ENCODE measurements at regions not wholly inside any gene's neighbourhood (a gene's known extent, or its start where the extent isn't known, plus 50 kb on each side); places are given as distances from the start of the nearest gene placed in this dataset.
"Not testable (repeated sequence)": the region's sequence is repeated elsewhere in the genome, so short reads cannot be mapped to it uniquely, and the experiment has no call there.

GRCh38 chr1:21385022-21385421 lies 54.9 kb upstream of the NBPF3 start:
- DNase-seq (ENCODE audit: low read depth), result no peak

- no peak for DNase-seq (ENCODE audit: low read depth)
These were observed 55.3 kb upstream of the NBPF3 start for GRCh38 chr1:21384620-21385019.

- DNase-seq (ENCODE audit: low read depth), result no peak
These were observed 56.0 kb upstream of the NBPF3 start for GRCh38 chr1:21383785-21384401.

DNA sequence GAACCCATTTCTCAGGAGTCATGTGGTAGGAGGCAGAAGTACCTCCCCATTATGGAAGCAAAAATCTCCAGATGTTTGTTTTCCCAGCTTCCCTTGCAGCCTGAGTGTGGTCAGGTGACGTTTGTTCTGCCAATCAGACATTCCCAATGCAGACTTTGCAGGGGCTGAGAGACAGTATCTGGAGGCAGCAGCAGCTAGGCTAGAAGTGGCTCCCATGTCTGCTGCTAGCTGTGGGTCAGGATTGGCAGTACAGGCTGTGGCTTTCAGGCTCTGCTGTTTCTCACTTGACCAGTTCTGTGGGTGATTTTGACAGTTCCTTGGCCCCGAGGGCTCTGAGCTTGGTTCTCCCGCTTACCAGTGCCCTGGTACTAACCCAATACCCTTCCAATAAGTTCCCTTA lies 58.6 kb upstream of the NBPF3 start:
- DNase-seq (ENCODE audit: low read depth), result no peak

GRCh38 chr1:21380147-21380546 lies 59.8 kb upstream of the NBPF3 start:
- not testable (repeated sequence) for DNase-seq (ENCODE audit: low read depth)

GRCh38 chr1:21379571-21379970 lies 60.4 kb upstream of the NBPF3 start:
- DNase-seq (ENCODE audit: low read depth), result no peak

DNA sequence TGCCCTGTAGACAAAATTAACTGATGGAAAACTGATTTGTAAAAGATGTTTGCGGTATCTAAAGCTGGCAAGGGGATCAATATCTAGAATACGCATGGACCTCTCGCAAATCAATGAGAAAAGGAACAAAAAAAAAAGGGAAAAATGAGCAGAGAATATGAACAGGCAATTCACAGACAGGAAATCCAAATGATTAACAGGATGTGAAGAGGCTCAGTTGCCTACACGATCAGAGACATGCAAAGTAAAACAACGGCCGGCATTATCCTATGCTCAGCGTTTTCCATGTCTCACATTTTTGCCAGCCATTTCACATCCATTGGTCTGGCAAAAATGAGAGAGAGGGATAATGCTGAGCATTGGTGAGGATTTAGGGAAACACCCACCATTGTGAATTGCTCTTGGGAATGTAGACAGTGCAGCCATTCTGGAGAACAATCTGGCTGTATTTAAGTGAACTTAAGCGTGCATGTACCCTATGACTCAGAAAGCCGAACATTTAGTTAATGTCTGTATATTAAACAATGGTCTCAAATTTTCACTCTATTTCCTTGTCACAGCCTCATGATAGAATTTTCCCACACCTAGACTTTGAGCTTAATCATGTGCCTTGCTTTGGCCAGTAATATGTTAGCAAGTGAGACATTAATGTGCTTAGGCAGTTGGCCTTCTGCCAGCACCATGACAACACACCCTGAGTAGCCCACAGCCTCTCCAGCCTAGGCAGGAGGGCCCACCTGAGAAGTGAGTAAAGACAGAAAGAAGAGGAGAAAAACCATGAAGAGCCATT lies 61.0 kb upstream of the NBPF3 start:
- DNase-seq (ENCODE audit: low read depth), result peak; percentile 35

- DNase-seq (ENCODE audit: low read depth), result no peak
These were observed 67.6 kb upstream of the NBPF3 start for GRCh38 chr1:21372383-21372782.

- DNase-seq (ENCODE audit: low read depth), result no peak
These were observed 70.0 kb upstream of the NBPF3 start for GRCh38 chr1:21369905-21370304.

DNA sequence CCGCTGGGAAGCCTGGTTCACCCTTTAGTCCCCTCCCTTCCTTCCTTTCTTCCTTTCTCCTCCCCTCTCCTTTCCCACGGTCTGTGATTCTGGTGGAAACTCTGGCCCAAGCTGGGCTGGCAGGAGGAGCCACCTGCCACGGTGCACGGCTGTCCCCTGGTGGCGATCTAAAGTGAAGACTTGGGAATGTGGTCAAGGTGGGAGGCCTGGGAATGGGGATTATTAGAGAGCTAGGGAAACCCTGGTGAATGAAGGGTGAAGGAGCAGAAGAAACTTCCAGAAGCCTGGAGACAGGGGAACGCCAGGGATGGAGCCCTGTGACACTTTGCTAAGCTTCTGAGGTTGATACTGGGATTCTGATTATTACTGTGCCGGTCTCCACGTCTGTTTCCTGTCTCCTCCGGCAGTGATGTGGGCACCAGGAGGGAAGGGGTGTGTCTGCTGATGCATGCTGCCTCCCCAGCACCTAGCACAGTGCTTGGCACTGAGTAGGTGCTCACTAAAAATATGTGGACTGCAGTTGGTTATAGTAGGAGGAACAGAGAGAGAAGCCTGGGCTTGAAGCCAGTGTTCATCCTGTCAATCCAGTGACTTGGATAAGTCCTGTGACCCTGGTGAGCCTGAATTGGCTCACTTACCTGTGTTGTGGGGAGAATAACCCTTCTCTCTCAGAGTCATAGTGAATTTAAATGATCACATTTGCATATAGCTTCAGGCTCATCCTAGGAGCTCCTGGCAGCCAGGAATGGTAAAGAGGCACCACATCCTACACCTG lies 71.2 kb upstream of the NBPF3 start:
- DNase-seq (ENCODE audit: low read depth), result peak; percentile 83

DNA sequence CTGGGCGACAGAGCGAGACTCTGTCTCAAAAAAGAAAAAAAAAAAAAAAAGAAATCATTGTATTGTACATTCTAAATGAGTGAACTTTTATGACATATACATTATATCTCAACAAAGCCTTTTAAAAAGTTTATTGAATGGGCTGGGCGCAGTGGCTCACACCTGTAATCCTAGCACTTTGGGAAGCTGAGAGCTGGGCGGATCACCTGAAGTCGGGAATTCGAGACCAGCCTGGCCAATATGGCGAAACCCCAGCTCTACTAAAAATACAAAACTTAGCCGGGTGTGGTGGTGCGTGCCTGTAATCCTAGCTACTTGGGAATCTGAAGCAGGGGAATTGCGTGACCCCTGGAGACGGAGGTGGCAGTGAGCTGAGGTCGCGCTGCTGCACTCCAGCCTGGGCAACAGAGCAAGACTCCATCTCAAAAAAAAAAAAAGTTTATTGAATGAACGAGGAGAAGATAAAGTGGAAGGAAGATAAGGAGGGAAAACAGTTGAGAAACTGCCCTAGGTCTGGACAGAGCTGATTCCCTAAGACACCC lies 71.9 kb upstream of the NBPF3 start:
- DNase-seq (ENCODE audit: low read depth), result not testable (repeated sequence)

GRCh38 chr1:21366288-21366687 lies 73.6 kb upstream of the NBPF3 start:
- no peak for DNase-seq (ENCODE audit: low read depth)

GRCh38 chr1:21365036-21365435 lies 74.8 kb upstream of the ECE1 start:
- no peak for DNase-seq (ENCODE audit: low read depth)

DNA sequence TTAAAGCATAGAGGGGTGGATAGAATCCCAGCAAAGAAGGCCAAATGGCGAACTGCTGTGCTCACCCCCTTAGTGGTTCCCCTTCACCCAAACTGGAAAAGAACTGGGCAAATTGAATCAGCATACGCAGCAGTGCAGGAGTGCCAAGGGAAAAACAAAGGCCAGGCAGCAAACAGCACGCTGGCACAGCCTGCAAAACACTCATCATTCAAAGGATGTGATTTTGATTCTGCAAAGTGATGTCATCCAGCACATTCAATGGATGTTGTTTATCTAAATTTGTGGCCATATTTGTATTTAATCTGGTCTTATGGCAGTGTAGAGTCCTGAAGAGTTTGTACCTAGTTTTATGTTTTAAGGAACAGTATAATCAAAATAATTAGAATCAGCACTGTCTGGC lies 71.8 kb upstream of the ECE1 start:
- no peak for DNase-seq (ENCODE audit: low read depth)

GRCh38 chr1:21361506-21361905 lies 71.2 kb upstream of the ECE1 start:
- DNase-seq (ENCODE audit: low read depth), result no peak

- no peak for DNase-seq (ENCODE audit: low read depth)
These were observed 66.9 kb upstream of the ECE1 start for GRCh38 chr1:21357161-21357560.

DNA sequence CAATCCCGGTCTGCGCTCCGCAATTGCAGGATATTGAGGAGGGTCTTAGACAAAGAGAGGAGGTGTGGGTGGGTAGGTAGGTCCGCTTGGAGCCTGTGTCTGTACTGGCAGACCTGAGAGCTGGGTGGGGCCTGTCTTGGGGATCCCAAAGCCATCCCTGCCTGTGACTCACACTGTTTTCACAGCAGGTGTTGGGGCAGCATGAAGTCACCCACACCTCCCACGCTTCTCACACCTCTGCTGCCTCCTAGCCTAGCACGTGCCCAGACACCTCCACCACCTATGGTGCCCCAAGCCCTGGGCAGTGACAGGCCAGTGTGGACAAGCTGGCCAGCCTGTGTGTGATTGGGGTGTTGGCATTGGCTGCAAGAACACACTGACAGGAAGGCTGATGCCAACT lies 65.7 kb upstream of the ECE1 start:
- DNase-seq (ENCODE audit: low read depth), result no peak

DNA sequence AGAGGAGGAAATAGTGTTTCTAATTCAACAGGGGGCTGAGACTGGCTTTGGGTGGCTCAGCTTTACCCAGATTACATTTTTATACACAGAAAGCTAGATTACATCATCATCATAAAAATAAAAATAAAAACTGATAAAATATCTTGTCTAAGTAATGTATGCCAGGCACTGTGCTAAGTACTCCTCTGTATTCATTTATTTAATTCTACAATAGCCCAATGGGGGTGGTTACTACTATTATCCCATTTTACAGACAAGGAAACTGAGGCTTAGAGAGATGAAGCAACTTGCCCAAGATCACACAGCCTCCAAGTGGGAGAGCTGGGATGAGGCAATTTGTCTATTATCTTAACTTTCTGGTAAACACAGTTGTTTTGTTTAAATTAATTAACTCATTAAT lies 62.3 kb upstream of the ECE1 start:
- DNase-seq (ENCODE audit: low read depth), result no peak

- no peak for DNase-seq (ENCODE audit: low read depth)
These were observed 61.6 kb upstream of the ECE1 start for GRCh38 chr1:21351901-21352300.

DNA sequence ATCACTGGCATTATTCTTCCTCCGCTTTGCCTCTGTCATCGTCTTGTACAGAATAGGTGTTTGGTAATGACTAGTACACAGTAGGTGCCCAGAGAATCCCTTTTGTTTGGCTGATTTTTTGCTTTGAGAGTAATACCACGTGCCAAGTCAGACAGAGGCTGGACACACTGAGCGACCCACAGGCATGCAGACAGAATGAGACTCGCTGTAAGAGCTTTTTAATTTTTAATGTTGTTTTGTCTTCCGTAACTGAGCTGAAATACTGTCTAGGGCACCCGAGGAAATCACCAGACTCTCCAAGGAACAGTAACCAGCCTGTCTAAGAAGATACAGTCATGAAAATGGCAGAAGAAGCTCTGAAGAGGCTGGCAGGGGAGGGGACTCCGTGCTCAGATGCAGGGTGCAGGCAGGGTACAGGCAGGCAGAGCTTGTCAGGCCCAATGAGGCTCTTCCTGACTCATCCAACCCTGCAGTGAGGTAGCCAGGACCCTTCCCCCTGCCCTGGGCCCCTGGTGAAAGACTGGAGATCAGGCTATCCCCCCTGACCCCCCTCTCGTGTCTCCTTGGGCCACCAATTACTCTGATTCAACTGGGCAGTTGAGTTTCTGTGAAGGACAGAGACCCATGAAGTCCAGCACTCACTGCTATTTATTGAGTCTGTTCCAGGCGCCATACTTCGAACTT lies 60.1 kb upstream of the ECE1 start:
- no peak for DNase-seq (ENCODE audit: low read depth)

- no peak for DNase-seq (ENCODE audit: low read depth)
These were observed 59.4 kb upstream of the ECE1 start for GRCh38 chr1:21349693-21350092.

- no peak for DNase-seq (ENCODE audit: low read depth)
These were observed 56.9 kb upstream of the ECE1 start for GRCh38 chr1:21347072-21347581.
